ENCODE measurements at regions not wholly inside any gene's neighbourhood (a gene's known extent, or its start where the extent isn't known, plus 50 kb on each side); places are given as distances from the start of the nearest gene placed in this dataset.
"Not testable (repeated sequence)": the region's sequence is repeated elsewhere in the genome, so short reads cannot be mapped to it uniquely, and the experiment has no call there.

GRCh38 chr16:90220315-90220714 lies 143.2 kb upstream of the PRDM7 start:
- H3K36me3 Mint-ChIP-seq (ENCODE audit: unreplicated experiment); H3K27me3 Mint-ChIP-seq (ENCODE audit: unreplicated experiment); H3K4me3 Mint-ChIP-seq (ENCODE audit: unreplicated experiment); DNase-seq; H3K4me1 Mint-ChIP-seq (ENCODE audit: low read depth, unreplicated experiment); H3K9me3 Mint-ChIP-seq (ENCODE audit: unreplicated experiment); H3K27ac Mint-ChIP-seq (ENCODE audit: unreplicated experiment): not testable (repeated sequence)

DNA sequence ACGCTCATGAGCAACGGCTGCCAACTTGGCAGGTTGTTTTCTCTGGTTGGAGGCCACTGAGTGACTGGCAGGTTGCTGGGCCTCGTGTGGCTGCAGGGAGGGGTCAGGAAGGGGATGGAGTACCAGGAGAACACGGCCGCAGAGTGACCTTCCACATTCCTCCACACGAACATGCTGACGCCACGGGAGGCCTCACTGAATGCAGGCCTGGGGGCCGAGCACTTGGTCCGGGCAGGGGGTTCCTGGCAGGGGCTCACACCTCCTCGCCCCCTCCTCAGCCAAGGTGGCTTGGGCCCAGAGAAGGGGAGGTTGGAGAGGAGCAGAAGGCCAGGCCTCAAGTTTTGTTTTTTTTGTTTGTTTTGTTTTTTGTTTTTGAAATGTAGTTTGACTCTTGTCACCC lies 98.5 kb upstream of the PRDM7 start:
- not testable (repeated sequence) for H3K9me3 Mint-ChIP-seq (ENCODE audit: unreplicated experiment); H3K27ac Mint-ChIP-seq (ENCODE audit: unreplicated experiment); H3K4me3 Mint-ChIP-seq (ENCODE audit: unreplicated experiment); H3K36me3 Mint-ChIP-seq (ENCODE audit: unreplicated experiment); H3K4me1 Mint-ChIP-seq (ENCODE audit: low read depth, unreplicated experiment); DNase-seq; H3K27me3 Mint-ChIP-seq (ENCODE audit: unreplicated experiment)

GRCh38 chr16:90171626-90172025 lies 94.5 kb upstream of the PRDM7 start:
- H3K27me3 Mint-ChIP-seq (ENCODE audit: unreplicated experiment); H3K27ac Mint-ChIP-seq (ENCODE audit: unreplicated experiment); H3K4me3 Mint-ChIP-seq (ENCODE audit: unreplicated experiment); H3K36me3 Mint-ChIP-seq (ENCODE audit: unreplicated experiment); H3K9me3 Mint-ChIP-seq (ENCODE audit: unreplicated experiment); H3K4me1 Mint-ChIP-seq (ENCODE audit: low read depth, unreplicated experiment): not testable (repeated sequence)
- peak; percentile 10 for DNase-seq

DNA sequence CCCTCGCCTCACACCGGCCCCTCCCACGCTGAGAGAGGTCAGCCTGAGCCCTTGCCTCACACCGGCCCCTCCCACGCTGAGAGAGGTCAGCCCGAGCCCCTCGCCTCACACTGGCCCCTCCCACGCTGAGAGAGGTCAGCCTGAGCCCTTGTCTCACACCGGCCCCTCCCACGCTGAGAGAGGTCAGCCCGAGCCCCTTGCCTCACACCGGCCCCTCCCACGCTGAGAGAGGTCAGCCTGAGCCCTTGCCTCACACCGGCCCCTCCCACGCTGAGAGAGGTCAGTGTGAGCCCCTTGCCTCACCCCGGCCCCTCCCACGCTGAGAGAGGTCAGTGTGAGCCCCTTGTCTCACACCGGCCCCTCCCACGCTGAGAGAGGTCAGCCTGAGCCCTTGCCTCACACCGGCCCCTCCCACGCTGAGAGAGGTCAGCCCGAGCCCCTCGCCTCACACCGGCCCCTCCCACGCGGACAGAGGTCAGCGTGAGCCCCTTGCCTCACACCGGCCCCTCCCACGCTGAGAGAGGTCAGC lies 92.1 kb upstream of the PRDM7 start:
- DNase-seq; H3K27ac Mint-ChIP-seq (ENCODE audit: unreplicated experiment); H3K4me1 Mint-ChIP-seq (ENCODE audit: low read depth, unreplicated experiment); H3K9me3 Mint-ChIP-seq (ENCODE audit: unreplicated experiment); H3K4me3 Mint-ChIP-seq (ENCODE audit: unreplicated experiment); H3K27me3 Mint-ChIP-seq (ENCODE audit: unreplicated experiment); H3K36me3 Mint-ChIP-seq (ENCODE audit: unreplicated experiment): not testable (repeated sequence)

GRCh38 chr16:90168349-90169126 lies 91.4 kb upstream of the PRDM7 start:
- DNase-seq; H3K4me1 Mint-ChIP-seq (ENCODE audit: low read depth, unreplicated experiment); H3K27ac Mint-ChIP-seq (ENCODE audit: unreplicated experiment); H3K9me3 Mint-ChIP-seq (ENCODE audit: unreplicated experiment); H3K36me3 Mint-ChIP-seq (ENCODE audit: unreplicated experiment); H3K27me3 Mint-ChIP-seq (ENCODE audit: unreplicated experiment); H3K4me3 Mint-ChIP-seq (ENCODE audit: unreplicated experiment): not testable (repeated sequence)

GRCh38 chr16:90167734-90168133 lies 90.6 kb upstream of the PRDM7 start:
- H3K27me3 Mint-ChIP-seq (ENCODE audit: unreplicated experiment); DNase-seq; H3K4me1 Mint-ChIP-seq (ENCODE audit: low read depth, unreplicated experiment); H3K27ac Mint-ChIP-seq (ENCODE audit: unreplicated experiment); H3K36me3 Mint-ChIP-seq (ENCODE audit: unreplicated experiment); H3K9me3 Mint-ChIP-seq (ENCODE audit: unreplicated experiment); H3K4me3 Mint-ChIP-seq (ENCODE audit: unreplicated experiment): not testable (repeated sequence)

GRCh38 chr16:90166679-90167556 lies 89.8 kb upstream of the PRDM7 start:
- not testable (repeated sequence) for H3K4me3 Mint-ChIP-seq (ENCODE audit: unreplicated experiment); DNase-seq; H3K27me3 Mint-ChIP-seq (ENCODE audit: unreplicated experiment)

DNA sequence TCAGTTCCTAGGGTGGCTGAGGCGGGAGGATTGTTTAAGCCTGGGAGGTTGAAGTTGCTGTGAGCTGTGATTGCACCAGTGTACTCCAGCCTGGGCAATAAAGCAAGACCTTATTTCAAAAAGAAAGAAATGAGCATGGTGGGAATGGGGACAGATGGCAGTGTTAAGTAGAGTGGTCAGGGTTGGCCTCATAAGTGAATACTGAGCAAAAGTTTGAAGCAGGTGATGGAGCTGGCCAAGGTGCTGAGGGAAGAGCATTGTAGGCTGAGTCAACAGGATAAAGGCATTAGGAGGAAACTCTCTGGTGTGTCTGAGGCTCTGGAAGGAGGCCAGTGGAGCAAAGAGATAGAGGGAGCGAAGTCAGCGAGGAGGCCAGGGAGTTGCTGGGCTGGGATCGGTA lies 73.9 kb upstream of the PRDM7 start:
- not testable (repeated sequence) for H3K36me3 Mint-ChIP-seq (ENCODE audit: unreplicated experiment); DNase-seq; H3K27me3 Mint-ChIP-seq (ENCODE audit: unreplicated experiment); H3K9me3 Mint-ChIP-seq (ENCODE audit: unreplicated experiment); H3K4me1 Mint-ChIP-seq (ENCODE audit: low read depth, unreplicated experiment); H3K27ac Mint-ChIP-seq (ENCODE audit: unreplicated experiment); H3K4me3 Mint-ChIP-seq (ENCODE audit: unreplicated experiment)

More at GRCh38 chr16:90166679-90167556, 89.8 kb upstream of the PRDM7 start:
- not testable (repeated sequence) for H3K4me1 Mint-ChIP-seq (ENCODE audit: low read depth, unreplicated experiment); H3K36me3 Mint-ChIP-seq (ENCODE audit: unreplicated experiment); H3K9me3 Mint-ChIP-seq (ENCODE audit: unreplicated experiment); H3K27ac Mint-ChIP-seq (ENCODE audit: unreplicated experiment)

Measured in glutamatergic neuron (in vitro differentiated cells).